ENCODE measurements at regions not wholly inside any gene's neighbourhood (a gene's known extent, or its start where the extent isn't known, plus 50 kb on each side); places are given as distances from the start of the nearest gene placed in this dataset.
"Not testable (repeated sequence)": the region's sequence is repeated elsewhere in the genome, so short reads cannot be mapped to it uniquely, and the experiment has no call there.

DNA sequence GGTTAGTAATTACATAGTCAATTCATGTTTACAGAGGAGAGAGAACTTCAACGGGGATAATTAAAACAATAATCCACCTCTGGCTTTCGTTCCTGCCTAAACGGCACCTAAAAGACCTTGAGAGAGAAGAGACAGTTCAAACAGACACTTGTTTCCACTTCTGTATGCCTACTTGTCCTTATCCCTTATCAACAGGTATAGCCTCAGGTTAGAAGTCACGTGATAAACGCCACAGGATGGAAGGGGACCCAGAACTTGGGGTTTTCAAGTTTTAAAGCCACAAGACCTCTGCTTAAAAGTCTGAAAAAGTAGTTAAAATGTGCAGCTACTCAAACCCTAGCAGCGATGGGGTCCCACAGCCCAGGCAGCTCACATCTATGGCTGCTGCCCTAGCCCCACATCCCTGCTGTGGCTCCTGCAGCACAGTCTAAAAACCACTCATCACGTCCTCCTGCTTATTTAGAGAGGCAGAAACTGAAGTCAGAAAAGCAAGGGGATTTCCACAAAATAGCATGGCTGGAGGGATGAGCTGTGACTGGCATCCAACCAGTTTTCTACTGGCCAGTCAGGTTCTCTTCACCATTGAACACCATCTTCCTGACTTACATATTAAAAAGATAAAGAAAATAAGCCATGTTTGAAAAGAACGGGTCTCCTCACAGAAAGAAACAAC lies 51.2 kb upstream of the SEC16B start:
- no peaks in the 10 kb centered on the region for H3K27me3 ChIP-seq
- H3K9me3 ChIP-seq = peaks cover 3% of the 10 kb centered on the region; the same call in 1 of the 2 replicates
- H3K4me3 ChIP-seq = no peak overlapping the region
- DNase-seq = no peak
- H3K36me3 ChIP-seq = no peaks in the 10 kb centered on the region; the same call in 1 of the 2 replicates

DNA sequence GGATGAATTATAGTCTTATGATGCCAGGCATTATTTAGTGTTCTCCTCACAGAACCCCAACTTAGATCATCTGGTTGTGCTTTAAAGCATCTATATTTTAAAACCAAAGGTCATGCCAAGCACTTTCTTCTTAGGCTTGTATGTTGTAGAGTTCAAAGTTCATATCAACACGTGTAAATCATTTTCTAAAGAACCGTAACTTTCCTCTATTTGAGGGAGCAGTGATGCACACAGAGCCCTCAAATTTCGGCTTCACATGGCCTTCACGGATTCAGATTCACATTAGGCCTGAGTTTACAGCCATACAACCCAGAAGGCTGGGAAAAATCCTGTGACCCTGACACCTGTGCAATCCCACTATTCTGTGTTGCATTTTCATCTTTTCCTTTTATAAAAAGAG lies 52.1 kb upstream of the SEC16B start:
- H3K36me3 ChIP-seq = no peaks in the 10 kb centered on the region; the same call in 1 of the 2 replicates
- H3K9me3 ChIP-seq = peaks cover 3% of the 10 kb centered on the region; the same call in 1 of the 2 replicates
- no peak overlapping the region for H3K4me3 ChIP-seq
- no peaks in the 10 kb centered on the region for H3K27me3 ChIP-seq
- no peak for DNase-seq

DNA sequence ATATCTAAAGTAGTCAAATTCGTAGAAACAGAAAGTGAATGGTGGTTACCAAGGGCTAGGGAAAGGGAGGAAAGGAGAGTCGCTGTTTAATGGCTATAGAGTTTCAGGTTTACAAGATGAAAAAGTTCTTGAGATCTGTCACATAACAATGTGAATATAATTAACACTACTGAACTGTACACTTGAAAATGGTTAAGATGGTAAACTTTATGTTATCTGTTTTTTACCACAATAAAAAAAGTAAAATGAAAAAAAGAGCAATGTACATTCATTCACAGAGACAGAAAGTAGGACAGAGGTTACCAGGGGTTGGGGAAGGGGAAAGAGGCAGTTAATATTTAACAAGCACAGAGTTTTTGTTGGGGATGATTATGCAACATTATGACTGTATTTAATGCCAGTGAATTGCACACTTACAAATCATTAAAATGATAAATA lies 53.3 kb upstream of the SEC16B start:
- Histone ChIP-seq H3K27me3 (no peaks in the 10 kb centered on the region), H3K9me3 (no peaks in the 10 kb centered on the region), H3K36me3 (no peaks in the 10 kb centered on the region; the same call in 1 of the 2 replicates), H3K4me3 (no peak overlapping the region)
- no peak for DNase-seq

DNA sequence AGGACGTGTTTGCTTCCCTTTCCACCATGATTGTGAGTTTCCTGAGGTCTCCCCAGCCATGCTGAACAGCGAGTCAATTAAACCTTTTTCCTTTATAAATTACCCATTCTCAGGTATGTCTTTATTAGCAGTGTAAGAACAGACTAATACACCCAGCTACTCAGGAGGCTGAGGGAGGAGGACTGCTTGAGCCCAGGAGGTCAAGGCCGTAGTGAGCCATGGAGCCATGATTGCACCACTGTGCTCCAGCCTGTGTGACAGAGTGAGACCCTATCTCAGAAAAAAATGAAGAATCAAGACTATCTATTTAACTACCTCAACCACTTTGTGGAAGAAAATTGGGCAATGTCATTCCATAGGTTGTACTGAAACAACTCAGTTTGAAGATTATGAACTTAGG lies 54.6 kb upstream of the SEC16B start:
- no peak for DNase-seq
- Histone ChIP-seq H3K4me3 (no peak overlapping the region), H3K9me3 (no peaks in the 10 kb centered on the region)

DNA sequence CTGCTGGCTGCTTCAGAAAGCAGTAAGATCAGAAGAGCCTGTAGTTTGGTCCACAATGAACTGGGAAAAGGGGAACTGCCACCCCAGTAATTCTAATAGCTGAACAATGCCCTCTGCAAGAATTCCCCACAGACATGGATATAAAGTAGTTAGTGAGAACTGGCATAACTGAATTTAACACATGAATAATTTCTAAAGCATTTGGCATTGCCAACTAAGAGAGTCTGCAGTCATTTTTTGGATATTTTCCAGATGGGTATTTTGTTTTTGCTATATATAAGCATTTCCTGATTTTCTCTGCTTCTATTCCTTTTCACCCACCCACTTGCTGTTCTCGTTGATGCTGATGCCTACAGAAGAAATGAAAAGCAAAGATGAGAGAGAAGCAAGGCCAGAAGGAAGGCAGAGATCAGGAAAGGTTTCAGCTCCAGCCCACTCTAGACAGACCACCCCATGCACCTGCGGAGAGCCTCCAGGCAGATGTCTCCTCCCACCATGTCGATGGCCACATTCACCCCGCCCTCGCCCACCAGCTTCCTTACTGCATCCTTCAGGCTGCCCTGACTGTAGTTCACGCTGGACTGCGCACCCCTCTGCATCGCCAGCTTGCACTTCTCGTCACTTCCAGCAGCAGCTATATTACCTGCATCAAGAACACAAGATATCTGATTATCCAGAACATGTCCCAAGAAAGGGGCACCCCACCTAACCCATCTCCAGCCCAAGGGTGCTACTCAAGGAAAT lies 55.9 kb upstream of the SEC16B start:
- no peaks in the 10 kb centered on the region for H3K9me3 ChIP-seq
- H3K36me3 ChIP-seq = no peaks in the 10 kb centered on the region; the same call in 1 of the 2 replicates
- no peak for DNase-seq
- no peaks in the 10 kb centered on the region for H3K27me3 ChIP-seq
- H3K4me3 ChIP-seq = no peak overlapping the region

More for the DNA sequence above, 54.6 kb upstream of the SEC16B start:
- Histone ChIP-seq H3K36me3 (no peaks in the 10 kb centered on the region; the same call in 1 of the 2 replicates), H3K27me3 (no peaks in the 10 kb centered on the region)

DNA sequence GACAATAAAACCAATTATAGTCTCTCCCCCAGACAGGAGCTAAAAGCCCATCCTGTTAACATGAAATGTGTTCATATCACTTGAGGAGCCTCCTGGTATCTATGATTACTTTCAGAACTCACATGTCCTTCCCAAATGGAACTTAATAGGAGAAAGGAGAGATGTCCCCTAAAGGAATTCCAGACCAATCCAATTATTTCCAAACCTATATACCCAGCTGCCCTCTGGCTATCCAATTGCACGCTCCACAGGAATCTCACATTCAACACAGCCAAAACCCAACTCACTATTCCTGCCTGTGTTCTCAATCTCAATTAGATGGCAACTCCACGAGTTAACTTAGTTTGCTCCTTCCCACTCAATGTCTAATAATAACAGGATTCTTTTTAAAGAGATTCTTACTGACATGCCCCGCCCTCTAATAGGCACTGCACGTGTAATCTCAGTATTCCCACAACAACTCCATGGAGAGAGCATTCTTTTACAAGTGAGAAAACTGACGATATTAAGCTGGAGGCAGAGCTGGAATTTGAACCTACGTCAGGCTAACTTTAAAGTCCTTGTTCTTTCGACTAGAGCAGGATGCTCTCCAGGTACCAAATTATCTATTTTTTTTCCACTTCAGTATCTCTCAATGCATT lies 59.1 kb upstream of the SEC16B start:
- no peak for DNase-seq

DNA sequence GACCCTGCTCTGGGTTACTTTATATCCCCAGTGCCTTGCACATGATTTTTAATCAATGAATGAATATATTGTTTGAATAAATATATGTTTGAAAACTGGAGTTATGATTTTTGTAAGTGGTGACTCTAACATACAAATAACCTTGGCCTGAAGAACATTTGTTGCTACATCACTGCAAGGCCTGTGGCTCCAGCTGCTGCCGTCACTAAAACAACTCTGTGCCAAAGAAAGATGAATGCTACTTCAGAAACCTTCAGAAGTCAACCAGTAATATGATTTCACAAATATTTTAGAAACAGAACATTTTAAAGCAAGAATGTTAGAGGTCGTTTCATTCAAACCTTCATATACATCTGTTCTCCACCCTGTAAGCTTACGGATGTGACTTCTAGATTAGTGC lies 60.6 kb upstream of the SEC16B start:
- Histone ChIP-seq H3K9me3 (no peaks in the 10 kb centered on the region), H3K36me3 (no peaks in the 10 kb centered on the region), H3K27me3 (no peaks in the 10 kb centered on the region), H3K4me3 (no peak overlapping the region)
- DNase-seq = no peak

More for the DNA sequence above, 59.1 kb upstream of the SEC16B start:
- H3K27me3 ChIP-seq = no peaks in the 10 kb centered on the region
- H3K4me3 ChIP-seq = no peak overlapping the region
- no peaks in the 10 kb centered on the region for H3K9me3 ChIP-seq
- no peaks in the 10 kb centered on the region; the same call in 1 of the 2 replicates for H3K36me3 ChIP-seq

DNA sequence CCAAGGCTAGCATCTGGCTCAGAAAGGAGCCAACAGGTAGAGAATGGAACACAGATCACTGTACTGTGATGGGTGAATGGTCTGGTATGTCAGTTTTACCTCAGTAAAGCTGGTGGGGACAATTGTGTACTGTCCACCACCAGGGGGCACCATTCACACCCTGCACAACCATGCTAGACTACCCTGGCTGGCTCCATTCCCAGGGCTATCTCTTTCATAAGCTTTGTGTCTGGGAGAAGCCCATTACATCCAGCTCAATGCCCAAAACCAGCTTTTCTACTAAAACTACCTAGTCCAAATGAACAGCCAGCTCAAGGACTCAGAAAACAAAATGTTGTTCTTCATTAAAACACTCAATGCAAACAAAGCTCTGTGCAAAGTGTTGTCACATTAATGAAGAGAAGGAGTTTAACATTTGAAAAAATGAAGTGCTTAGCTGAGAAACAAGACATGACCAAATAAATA lies 62.0 kb upstream of the RASAL2 start:
- Histone ChIP-seq H3K36me3 (no peaks in the 10 kb centered on the region), H3K27me3 (no peaks in the 10 kb centered on the region), H3K4me3 (no peak overlapping the region), H3K9me3 (no peaks in the 10 kb centered on the region)
- peak; percentile 89 for DNase-seq

DNA sequence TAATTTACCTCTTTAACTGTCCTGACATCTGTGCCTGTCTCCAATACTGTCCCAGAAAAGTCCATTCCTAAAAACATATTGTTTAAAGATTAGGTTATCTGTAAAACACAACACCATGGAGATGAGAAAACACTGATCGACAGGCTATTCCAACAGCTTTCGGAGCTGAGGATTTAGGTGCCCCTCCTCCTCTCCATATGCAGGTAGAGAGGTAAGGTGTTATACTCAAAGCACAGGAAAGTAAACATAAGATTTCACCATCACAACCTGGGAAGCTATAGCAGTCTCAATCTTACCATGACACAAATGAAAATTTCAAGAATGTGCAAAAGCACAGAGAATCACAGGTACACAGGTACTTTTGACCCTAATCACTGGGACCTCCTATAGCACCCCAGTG lies 60.9 kb upstream of the RASAL2 start:
- H3K36me3 ChIP-seq = no peaks in the 10 kb centered on the region

DNA sequence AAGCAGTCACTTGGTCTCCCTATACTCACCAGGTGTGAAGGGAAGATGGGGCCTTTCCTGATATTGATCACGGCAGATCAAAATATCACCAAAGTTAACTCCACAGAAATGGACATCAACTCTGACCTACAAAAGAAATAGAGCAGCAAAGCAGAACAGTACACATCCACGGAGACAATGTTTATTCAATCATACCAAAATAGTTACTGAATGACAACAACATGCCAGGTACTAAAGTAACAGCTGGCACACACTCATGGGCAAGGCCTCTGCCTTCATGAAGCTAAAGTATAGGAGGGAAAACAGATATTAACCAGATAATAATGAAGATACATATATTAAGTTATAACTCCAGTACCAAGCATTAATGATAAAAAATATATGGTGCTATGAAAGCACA lies 59.2 kb upstream of the RASAL2 start:
- no peak for DNase-seq
- H3K27me3 ChIP-seq = no peaks in the 10 kb centered on the region
- H3K36me3 ChIP-seq = no peaks in the 10 kb centered on the region
- no peaks in the 10 kb centered on the region for H3K9me3 ChIP-seq
- no peak overlapping the region for H3K4me3 ChIP-seq

More for the DNA sequence above, 60.9 kb upstream of the RASAL2 start:
- no peak overlapping the region for H3K4me3 ChIP-seq
- DNase-seq = no peak
- H3K9me3 ChIP-seq = no peaks in the 10 kb centered on the region
- no peaks in the 10 kb centered on the region for H3K27me3 ChIP-seq

DNA sequence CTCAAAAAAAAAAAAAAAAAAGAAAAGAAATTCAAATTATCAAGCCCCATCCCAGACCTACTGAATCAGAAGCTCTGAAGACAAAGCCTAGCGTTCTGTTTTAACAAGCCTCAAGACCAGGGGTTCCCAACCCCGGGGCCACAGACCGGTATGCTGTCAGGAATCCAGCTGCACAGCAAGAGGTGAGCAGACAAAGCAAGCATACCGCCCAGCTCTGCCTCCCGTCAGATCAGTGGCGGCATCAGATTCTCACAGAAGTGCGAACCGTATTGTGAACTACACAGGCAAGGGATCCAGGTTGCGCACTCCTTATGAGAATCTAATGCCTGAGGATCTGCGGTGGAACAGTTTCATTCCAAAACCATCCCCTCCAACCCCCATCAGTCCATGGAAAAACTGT lies 57.8 kb upstream of the RASAL2 start:
- H3K4me3 ChIP-seq = no peak overlapping the region
- H3K27me3 ChIP-seq = no peaks in the 10 kb centered on the region
- DNase-seq = no peak
- no peaks in the 10 kb centered on the region for H3K9me3 ChIP-seq
- no peaks in the 10 kb centered on the region for H3K36me3 ChIP-seq

DNA sequence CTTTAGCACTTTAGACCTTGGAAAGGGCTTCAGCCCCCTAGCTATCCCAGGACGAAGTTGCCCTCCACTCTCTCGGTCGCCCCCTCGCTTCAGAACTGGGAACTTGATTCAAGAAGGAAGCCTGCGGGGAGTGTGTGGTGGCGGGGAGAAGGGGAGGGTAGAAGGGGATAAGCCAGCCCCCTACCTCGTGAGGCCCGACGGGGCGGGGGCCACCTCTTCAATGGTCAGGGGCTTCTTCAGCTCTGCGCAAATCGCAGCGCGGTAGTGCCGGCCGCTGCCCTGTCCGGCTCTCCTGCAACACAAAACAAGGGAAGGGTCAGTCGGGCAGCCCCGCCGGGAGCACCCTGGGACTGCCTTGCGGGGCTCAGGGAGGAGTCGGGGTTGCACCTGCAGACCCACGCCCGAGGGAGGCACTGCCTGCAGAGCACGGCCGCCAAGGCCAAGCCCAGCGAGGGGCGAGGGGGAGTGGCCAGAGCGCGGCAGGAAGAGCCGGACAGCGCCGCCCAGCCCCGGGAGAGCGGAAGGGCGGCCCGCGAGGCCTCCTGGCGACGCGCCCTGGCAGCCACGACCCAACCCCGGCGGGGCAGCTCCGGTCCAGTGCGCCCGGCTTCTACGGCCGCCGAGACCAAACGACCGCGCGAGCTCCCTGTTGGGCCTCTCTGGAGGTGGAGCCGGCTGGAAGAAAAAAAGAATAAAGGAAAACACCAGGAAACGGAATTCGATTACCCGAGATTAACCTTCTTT lies 56.2 kb upstream of the RASAL2 start:
- Histone ChIP-seq H3K27me3 (no peaks in the 10 kb centered on the region), H3K9me3 (peaks cover 2% of the 10 kb centered on the region; the same call in 1 of the 2 replicates)
- peak; percentile 89 for DNase-seq

DNA sequence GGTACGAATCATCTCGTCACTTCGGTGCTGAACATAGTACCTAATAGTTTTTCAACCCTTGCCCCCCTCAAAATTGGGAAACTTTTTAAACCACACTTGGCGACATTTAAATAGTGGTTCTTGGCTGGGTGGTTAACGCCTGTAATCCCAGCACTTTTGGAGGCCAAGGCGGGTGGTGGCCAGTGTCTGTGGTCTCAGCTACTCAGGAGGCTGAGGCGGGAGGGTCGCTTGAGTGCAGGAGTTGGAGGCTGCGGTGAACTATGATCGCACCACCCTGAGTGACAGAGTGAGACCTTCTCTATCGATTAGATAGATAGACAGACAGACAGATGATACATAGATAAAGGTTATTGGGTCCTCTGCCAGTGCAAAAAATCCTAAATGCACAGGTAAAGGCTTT lies 55.5 kb upstream of the RASAL2 start:
- no peak for DNase-seq
- peaks cover 2% of the 10 kb centered on the region for H3K9me3 ChIP-seq
- peak overlapping the region; percentile 47 for H3K4me3 ChIP-seq
- H3K36me3 ChIP-seq = no peaks in the 10 kb centered on the region
- H3K27me3 ChIP-seq = no peaks in the 10 kb centered on the region

More for the DNA sequence above, 56.2 kb upstream of the RASAL2 start:
- H3K36me3 ChIP-seq = no peaks in the 10 kb centered on the region
- peak overlapping the region; percentile 47 for H3K4me3 ChIP-seq

DNA sequence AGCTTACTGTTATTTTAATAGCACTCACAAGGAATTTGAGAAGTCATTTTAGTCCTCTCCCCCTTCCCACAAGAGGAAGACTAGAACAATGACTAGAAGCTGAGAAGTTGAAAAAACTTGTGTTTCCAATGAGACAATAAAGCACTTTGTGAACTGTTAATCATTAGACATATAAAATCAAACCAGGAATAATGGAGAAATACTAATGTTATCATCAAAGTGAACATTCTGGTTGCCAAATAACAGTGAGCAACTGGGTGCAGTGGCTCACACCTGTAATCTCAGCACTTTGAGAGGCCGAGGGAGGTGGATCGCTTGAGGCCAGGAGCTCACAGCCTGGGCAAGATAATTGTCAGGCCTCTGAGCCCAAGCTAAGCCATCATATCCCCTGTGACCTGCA lies 54.0 kb upstream of the RASAL2 start:
- Histone ChIP-seq H3K4me3 (no peak overlapping the region), H3K27me3 (no peaks in the 10 kb centered on the region), H3K9me3 (peaks cover 16% of the 10 kb centered on the region), H3K36me3 (no peaks in the 10 kb centered on the region)
- no peak for DNase-seq

DNA sequence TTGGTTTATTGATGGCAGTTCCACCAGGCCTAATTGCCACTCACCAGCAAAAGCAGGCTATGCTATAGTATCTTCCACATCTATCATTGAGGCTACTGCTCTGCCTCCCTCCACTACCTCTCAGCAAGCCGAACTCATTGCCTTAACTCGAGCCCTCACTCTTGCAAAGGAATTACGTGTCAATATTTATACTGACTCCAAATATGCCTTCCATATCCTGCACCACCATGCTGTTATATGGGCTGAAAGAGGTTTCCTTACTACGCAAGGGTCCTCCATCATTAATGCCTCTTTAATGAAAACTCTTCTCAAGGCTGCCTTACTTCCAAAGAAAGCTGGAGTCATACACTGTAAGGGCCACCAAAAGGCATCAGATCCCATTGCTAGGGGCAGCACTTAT lies 50.0 kb upstream of the RASAL2 start:
- not testable (repeated sequence) for H3K36me3 ChIP-seq, H3K4me3 ChIP-seq, DNase-seq, H3K27me3 ChIP-seq
- peaks cover 16% of the 10 kb centered on the region for H3K9me3 ChIP-seq
